Brain pericyte (primary cell): ENCODE measurements at regions not wholly inside any gene's neighbourhood (a gene's known extent, or its start where the extent isn't known, plus 50 kb on each side); places are given as distances from the start of the nearest gene placed in this dataset.
"Not testable (repeated sequence)": the region's sequence is repeated elsewhere in the genome, so short reads cannot be mapped to it uniquely, and the experiment has no call there.

ENCODE experiments used
- DNase-seq: peaks from one replicate; pipeline ENCODE4 v3.0.0-alpha.2; 2012; ENCODE audit warnings: low read depth, low spot score

DNA sequence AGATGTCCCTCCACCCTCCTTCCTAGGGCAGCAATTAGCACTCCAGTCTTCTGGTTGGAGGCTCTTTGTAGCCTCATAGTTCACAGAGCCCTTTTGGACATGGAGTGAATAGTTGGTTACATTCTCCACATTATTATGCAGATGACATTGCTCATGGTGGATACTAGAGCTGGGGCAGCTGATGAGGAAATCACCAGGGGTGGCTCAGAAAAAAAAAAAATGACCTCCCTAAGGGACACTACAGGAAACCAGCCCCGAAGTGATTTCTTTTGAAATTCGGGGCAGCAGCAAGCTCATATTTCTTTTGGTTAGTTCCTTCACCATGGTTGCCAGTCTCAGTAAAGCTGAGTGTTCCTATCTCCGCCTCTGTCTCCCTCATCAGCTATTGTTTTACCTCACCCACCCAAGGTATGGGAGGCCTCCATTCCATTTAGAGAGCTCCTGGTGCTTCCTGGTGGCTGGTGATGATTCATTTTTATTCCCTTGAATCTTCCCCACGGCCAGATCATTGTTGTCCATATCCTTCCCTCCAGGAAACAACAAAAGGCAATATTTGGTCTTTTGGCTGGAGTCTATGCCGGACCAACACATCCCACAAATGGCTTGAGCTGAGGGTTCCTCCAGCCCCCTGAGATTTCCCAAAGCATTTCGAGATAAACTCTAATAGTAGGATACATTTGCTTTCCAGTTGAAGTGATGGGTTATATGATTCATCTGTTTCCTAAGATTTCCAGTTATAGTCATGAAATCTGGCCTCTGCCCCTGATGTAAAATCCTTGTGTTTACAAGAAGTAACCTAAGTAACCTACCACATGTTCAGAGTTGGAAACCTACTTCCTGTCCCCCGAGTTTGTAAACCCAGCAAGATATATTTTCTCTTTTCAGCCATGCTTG is 56.2 kb upstream of the NID2 start:
- DNase-seq, result no peak

DNA sequence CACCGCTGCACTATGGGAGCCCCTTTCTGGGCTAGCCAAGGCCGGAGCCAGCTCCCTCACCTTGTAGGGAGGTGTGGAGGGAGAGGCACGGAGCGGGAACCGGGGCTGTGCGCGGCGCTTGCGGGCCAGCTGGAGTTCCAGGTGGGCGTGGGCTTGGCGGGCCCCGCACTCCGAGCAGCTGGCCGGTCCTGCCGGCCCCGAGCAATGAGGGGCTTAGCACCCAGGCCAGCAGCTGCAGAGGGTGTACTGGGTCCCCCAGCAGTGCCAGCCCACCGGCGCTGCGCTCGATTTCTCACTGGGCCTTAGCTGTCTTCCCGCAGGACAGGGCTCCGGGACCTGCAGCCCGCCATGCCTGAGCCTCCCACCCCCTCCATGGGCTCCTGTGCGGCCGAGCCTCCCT is 53.3 kb upstream of the NID2 start:
- not testable (repeated sequence) for DNase-seq

DNA sequence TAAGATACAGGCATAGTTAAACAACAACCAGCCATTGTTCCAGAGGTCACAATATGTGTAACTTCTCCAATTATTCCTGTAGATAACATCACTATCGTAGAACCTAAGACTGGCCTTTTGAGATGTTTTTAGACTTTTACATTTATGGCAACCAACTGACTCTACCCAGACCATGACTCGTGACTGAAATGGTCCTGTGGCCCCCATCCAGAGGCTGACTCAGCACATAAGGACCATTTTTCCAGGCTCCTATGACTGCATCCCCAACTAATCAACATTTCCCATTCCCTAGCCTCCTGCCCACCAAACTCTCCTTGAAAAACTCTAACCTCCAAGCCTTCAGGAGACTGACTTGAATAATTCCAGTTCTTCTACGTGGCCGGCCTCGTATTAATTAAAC is 52.6 kb upstream of the NID2 start:
- DNase-seq, result no peak

GRCh38 chr14:52119030-52119429 is 50.2 kb upstream of the NID2 start:
- DNase-seq, result no peak
